GM19452 (cell line): ENCODE measurements at regions not wholly inside any gene's neighbourhood (a gene's known extent, or its start where the extent isn't known, plus 50 kb on each side); places are given as distances from the start of the nearest gene placed in this dataset.

Experiments
- ATAC-seq: cut with Tn5 transposase; IDR thresholded peaks from one replicate; pipeline ENCODE4 v1.9.1; 2021; ENCODE audit not compliant: unreplicated experiment

DNA sequence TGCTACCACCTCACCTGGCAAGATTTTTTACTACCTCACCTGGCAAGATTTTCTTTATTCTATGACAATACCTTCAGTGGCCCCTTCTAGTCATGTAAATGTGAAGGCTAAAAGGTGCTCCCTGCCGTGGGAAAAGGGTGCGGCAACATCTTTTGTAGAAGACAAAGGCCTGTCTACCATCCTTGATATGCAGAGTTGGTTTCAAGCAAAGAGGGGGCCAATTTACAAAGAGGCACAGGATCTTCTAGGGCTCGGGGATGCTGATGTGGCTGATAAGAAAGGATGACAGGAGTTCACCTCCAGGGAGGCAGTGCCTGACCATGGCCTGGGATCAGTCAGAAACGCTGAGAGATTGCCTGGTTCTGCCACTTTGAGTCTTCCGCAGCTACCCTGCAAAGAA is 165.4 kb upstream of the SLC1A4 start:
- ATAC-seq = no peak

DNA sequence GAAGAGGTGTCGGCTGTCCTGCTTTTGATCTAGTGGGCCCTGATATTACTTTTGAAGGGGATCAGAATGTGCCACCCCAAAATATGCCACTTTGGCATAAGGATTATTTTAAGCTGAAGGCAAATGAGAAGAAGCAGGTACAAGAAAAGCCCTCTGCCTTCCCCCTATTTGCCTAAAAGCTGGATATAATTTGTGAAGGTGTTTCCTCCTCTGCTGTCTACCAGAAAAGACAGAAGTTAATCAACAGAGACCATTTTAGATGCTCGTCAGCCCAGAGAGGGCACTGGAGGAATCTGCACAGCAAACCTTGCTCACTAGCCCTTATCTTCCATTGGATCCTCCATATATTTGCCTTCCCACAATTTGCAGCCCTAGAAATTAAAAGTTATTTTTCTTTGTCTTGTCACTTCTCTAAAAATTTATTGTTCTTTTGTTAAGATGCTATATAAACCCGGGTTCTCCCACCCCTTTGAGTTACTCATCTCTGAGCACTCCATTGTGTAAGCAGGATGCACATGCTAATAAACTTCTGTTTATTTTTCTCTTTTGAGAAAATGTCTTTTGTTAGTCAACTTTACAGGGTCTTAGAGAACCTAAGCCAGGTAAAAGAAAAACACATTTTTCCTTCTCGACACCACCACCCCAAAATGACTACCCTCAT is 163.2 kb upstream of the SLC1A4 start:
- no peak for ATAC-seq

DNA sequence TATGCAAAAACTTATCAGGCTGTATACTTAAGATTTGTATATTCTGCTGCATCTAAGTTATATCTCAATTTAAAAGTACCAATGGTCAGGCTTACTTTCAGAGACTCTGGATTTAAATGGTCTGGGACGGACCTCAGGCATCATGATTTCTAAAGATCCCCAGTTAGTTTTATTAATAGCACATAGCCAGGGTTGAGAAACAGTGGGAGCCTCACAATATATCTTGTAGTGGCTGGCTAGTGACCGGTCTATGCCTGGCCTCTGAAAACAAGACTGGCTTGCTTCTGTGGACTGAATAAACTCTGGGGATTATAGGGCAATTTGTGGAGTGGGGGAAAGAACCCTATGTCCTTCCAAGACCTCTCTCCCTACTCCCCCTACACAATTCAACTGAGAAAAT is 162.5 kb upstream of the SLC1A4 start:
- no peak for ATAC-seq

DNA sequence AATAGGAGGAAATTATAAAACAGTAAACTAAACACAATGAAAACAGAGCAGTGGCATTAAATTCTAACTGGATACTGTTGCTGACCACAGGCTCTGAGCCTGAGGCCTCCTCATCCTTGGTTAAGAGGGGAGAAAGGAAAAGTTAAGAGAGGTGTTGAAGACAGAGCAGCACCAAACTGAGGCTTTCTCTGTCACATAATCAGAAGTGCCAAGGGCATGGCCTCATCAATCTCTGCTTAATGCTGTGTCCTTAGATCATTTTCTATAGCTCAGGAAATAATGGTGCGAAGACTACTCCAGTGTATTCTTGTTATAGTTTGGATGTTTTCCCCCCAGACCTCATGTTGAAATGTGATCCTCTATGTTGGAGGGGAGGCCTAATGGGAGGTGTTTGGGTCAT is 160.9 kb upstream of the SLC1A4 start:
- no peak for ATAC-seq

DNA sequence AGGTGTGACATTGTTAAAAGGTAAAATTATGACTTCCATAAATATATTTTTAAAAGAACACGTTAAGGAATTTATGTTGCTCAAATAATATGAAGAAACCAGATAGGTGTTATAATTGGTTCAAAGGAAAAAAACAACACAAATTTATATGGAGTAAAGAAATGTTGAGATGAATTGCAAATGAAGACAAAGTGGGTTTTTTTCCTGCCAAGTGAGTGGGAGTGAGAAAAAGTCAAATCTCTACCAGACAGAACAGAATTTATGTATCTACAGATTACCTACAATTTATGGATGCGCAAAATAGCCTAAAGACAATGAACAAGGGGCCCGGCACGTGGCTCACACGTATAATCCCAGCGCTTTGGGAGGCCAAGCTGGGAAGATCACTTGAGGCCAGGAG is 159.7 kb upstream of the SLC1A4 start:
- no peak for ATAC-seq

DNA sequence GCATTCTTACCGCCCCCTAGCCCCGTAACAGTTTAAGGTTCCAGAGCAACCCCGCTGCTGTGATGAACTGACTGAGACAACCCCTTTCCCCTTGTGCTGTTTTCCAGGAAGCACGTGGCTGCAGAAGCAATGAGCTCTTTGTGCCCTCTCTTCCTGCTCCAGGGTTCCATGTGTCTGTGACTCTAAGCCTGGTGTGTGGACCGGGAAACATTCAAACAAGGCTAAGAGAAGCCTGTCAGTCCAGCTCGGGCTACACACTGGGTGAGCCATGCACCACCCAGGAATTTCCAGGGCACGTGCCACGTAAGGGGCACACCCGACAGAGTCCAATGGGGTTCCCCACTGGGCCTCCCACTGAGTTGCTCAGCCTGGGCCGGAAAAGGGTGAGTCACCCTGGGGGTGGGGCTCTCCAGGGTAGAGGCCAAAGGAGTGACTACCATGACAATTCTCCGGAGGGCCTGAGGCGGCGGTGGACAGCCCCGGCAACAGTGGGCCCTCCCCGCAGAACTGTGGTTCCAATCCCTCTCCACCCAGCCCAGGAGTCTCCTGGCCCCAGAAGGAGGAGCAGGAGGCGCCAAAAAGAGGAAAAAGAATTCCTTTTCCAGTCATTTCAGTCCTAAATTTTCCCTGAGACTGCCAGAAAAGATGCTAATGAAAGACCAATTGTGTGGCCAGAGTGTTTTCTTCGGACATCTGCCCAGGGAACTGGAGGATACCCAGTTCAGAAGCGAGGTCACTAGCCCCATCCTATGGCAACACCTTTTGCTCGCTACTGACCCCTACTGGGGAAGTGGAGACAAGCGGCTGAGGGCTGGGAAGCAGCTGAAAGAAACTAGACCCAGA is 157.8 kb upstream of the SLC1A4 start:
- ATAC-seq = peak; percentile 91

DNA sequence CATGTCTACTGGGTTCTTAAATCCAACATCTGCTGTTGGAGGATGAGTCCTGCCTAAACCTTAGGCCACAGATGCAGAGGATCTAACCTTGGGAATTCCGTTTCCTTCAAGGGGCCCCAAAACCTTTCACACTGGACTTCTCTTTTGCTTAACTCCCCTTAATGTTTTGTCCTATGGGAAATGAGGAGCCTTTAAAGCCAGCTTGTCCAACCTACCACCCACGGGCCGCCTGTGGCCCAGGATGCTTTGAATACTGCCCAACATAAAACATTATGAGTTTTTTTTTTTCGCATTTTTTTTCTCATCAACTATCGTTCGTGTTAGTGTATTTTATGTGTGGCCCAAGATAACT is 157.2 kb upstream of the SLC1A4 start:
- ATAC-seq = no peak

DNA sequence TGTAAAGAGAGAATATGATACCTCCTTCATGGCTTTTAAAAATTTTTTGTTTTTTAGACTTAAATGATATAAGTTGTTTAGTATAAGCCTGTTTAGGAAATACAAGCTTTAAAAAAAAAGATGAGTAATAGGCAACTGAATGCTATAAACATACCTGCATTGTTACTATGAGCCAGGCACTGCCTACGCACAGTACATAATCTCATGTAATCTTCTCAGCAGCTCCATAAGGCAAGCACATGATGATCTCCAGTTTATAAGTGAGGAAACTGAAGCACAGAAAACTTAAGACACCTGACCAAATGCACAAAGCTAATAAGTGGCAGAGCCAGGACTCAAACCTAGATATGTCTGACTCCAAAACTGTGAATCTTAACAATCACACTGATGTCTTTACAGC is 156.3 kb upstream of the SLC1A4 start:
- no peak for ATAC-seq

DNA sequence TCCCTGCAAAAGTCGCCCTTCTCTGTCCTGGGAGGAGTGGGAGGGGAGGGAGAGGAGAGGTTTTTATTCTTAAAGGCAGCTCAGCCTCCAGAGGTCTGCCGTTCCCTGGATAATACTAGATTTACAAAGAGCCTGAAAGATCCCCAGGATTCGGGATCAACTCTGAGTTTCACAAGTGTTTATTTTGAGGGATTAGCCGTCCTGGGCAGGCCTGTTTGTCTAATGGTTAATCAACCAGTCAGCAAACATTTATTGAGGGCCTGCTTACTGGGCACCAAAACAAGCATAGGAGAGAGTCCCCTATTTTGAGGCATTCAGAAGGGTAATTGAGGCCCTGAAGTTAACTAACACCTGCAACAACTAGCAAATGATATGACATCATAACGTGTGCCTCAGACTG is 152.6 kb upstream of the SLC1A4 start:
- no peak for ATAC-seq

DNA sequence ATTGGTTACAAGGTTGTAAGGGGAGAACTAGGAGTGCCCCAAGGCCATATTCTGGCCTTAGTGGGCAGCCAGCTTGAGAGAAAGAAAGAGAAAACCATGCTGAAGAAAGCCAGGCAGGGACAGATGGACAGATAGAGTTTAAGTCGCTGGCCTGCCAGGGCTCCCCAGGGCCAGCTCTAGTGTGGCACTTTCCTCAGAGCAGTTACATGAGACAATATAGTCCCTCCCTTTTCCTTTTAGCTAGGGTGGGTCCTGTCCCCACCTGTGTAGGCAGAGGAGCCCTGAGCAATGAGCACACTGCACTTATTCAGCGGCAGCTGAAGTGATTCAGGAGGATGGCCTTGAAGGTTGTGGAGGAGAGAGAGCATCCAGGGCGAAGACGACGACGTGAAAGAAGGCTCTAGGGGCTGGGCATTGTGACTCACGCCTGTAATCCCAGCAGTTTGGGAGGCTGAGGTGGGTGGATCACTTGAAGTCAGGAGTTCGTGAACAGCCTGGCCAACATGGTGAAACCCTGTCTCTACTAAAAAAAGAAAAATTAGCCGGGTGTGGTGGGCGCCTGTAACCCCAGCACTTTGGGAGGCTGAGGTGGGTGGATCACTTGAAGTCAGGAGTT is 152.0 kb upstream of the SLC1A4 start:
- no peak for ATAC-seq

DNA sequence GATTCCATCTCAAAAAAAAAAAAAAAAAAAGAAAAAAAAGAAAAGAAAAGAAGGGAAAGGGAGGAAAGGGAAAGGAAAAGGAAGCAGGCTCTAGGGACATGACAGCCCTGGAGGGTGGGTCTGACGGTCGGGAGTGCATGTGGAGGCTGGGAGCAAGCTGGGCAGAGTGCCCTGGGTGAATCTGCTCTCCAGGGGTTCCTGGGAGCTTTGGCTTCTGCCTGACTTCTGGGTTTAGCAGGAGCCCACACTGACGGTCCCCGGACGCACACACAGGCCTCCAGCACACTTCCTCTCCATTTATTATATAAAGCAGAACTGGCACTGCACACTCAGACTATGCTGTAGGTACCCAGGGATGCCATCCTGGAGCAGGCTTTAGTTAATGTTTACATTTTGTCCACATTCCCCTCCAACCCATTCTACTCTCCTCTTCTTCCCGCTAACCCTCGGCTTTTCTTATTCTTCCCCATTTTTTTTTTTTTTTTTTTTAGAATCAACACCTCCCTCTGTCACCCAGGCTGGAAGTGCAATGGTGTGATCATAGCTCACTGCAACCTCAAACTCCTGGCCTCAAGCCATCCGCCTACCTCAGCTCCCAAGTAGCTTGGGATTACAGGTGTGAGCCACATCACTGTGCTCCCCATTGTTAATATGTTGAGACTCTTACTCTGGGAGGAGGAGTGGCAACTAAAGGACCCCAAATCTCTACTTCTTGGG is 151.1 kb upstream of the SLC1A4 start:
- ATAC-seq = no peak

DNA sequence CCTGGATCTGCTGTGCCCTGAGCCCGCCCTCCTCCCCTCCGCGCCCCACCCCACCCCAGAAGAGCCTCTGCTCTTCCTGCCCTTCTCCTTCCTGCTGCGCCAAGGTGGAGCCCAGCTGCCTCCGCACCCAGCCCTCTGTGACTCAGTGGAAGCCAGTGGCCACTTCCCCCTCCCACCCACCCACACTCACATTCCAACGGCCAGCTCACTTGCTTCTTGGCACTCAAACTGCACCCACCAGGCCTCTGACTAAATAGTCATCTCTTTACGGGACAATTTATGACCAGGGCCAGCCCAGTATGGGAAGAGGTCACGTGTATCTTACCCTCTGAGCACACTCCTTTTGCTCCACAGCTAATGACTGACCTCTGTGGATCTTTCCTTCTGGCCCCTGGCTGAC is 150.4 kb upstream of the SLC1A4 start:
- no peak for ATAC-seq

DNA sequence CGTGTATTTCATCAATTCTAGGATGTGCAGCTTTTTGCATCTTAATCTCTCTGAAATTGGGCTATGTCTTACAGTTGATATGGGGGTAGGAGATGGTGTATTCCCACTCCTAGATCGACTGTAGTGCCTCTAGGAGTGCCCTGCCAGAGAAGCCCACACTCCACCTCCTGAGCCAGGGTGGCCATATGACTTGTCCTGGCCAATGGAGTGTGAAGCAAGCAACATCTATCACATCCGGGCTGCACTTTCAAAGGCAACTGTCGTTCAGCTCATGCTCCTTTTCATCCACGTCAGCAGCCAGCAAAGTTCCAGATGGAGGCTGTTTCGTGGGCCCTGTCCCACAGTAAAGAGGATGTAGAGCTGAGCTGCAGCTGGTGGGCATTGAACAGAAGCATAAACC is 149.4 kb upstream of the SLC1A4 start:
- ATAC-seq = peak; percentile 89

DNA sequence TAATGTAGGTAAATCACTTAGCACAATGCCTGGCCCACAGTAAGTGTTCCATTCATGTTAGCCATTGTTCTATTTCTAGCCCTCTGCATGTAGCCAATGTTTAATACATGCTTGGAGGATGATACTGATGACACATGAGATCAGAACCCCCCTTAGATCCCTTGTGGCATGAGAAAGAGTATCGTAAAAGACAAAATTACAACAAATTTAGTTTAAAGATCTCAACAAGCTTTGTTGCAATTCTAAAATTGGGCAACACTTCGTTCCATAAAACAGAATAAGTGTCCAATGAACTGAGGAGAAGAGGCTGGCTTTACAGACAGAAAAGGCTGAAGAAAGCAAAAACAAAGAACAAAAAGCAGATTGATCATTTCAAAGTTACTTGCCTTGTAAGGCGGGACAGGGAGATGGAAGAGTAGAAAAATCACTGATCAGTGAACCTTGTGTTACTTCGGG is 148.7 kb upstream of the SLC1A4 start:
- ATAC-seq = no peak

DNA sequence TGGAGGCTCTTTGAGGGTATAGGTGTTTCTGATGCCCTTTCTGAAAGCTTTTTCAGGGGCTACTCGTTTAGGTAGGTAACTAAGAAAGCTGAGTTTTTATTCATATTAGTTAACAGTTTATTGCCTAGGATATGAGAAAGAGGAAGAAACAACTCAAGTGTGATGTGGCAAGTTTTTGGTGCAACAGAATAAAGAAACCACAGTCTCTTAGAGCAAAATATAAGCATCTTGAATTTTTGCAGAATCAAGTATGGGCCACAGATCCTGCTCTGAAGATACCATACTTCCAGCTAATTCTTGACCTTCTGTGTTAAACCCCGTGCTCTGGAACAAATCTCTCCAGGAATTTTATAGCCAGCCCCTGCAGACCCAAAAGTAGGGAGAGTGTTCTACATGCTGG is 147.7 kb upstream of the SLC1A4 start:
- ATAC-seq = no peak

DNA sequence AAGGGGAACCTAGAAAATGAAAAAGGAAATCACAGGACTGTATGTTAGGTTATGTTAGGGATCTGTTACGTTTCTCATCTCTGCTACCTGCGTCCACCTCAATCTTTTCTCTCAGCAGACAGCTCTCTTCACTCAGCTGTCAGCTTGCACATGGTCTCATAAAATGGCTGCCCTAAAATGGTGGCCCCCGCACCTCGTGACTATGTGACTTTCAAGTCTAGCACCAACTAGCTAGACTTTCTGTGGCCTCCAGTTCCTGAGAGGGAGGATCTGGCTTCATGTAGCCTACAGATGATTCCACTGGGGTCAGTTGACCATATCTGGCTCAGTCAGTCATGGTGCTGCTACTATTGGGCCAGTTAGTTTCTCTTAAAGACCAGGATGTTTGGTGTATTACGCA is 147.2 kb upstream of the SLC1A4 start:
- ATAC-seq = no peak

DNA sequence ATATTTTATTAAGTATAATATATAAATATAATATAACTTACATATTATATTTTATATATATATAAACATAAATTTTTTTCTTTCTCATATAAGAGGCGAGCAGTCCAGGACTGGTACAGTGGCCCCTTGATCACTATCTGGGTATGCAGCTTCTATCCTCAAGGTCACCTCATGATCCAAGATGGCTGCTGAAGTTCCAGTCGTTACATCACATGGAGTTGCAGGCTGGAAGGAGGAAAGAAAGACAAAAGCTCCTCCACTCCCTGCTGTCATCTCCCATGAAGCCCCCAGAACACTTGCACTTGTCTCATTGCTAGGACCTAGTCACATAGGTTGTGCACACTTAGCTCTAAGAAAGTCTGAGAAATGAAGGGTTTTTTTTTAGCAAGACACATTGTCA is 145.1 kb upstream of the SLC1A4 start:
- no peak for ATAC-seq

DNA sequence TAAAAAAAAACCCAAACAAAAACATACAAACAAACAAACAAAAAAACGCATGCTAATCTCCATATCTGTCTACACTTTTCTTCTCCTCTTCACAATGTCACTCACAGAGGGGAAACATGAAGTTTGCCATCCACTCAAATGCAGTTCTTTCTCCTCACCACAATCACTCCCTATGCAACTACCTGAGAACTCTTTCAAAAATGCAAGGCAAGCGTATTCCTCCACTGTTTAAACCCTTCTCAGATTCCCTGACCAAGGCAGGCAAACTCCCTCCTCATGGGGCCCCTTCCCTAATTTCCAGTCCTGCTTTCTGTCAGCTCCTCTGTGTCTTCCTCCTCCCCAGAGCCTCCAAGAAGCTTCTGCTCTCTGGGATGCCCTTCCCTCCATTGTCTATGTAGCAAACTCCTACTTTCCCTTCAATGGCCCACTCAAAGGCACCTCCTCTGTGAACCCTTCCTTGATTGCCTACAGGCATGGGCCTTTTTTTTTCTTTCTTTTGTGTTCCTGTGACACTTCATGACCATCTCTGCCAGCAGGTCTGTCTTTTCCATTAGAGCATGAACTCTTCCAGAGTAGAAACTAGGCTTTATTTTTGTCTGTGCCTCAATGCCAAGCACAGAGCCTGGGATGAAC is 143.8 kb upstream of the SLC1A4 start:
- no peak for ATAC-seq

DNA sequence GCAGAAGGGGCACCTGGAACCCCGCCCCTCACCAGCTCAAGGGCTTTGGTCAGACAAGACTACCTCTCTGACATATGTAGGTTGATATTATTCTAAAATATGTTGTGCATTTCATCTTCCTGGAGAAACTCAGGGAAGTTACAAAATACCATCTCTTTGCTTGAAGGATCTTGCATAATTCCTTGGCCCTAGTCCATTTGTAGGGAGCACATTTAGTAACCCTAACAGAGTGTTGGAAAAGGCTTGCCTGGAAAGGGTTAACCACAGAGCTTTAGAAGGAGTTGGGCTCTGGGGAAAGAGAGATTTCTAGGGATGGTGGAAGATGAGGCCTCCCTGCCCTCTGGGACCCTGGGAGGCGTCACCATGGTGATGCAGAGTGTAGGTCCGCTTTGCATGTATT is 143.0 kb upstream of the SLC1A4 start:
- no peak for ATAC-seq

DNA sequence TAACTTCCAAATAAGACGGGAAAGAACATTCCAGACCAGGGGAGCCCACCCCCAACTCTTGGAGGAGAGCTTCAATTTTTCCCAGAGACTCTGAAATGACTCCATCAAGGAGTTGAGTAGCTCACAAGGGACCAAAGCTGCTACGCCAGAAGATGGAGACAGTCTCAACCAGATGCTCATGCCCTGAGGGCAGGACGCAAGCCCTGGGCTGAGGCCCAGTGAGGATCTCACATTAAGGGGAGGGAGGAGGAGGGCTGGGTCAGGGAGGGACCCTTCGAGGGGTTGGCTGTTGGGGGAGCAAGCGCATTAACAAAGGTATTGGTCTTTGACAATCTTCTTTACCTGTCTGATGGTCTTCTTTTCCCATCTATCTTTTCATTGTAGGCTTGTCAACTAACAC is 141.3 kb upstream of the SLC1A4 start:
- ATAC-seq = no peak

DNA sequence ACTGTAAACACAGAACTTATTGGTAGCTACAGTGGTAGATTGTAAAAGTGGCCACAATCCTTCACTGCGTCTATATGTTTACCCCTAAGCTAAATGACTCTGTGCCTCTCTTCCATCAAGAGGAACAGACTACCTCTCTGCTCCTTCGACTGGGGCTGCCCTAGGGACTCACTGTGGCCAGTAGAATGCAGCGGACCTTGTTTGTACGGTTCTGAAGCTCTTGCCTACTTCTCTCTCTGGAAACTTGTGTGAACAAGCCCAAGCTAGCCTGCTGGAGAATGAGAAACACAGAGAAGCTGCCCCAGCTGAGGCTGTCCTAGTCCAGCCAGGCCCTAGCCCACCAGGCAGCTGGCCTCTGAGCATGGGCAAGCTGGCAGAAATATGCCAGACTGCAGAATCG is 140.8 kb upstream of the SLC1A4 start:
- ATAC-seq = no peak
